Stimulated activated naive CD4-positive, alpha-beta T cell treated with Interleukin-2 at 50 U/mL for 16 hours (primary cell): ENCODE measurements at regions not wholly inside any gene's neighbourhood (a gene's known extent, or its start where the extent isn't known, plus 50 kb on each side); places are given as distances from the start of the nearest gene placed in this dataset.
"Not testable (repeated sequence)": the region's sequence is repeated elsewhere in the genome, so short reads cannot be mapped to it uniquely, and the experiment has no call there.

Experiments
- DNase-seq: peaks from one replicate; lab custom pipeline; 2025; lab: John Stamatoyannopoulos, UW

DNA sequence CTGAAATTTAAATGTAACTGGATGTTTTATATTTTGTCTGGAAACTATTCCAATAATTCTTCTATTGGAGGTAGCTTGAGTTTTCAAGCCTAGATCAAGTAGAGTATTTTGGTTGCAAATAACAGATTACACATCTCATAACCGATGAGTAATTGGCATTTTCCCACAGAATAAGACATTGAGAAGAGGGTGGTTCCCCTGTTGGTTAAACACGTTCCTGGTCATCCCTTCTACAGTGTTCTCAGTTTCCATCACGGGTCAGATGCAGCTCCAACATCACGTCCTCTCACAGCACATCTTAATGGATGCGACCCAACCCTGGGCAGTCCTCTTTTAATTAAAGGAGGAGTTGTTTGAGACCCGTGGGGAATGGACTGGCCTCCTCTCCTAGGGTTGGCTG lies 149.0 kb upstream of the ZNF516 start:
- DNase-seq = no peak

DNA sequence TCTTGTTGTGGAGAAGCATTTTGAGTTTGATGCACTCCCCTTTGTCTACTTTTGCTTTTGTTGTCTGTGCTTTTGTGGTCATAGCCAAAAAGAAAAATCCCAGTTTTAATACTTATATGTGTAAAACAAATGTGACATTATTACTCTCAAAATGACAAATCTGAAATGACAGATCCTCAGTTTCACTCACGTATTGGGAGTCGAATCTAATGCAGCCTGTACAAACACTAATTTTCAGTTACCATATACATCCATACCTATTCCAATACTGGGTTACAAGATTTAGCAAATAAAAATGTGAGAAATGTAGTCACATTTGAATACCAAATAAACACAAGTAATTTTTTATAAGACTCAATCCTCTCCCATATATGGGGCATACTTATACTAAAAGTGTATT lies 148.2 kb upstream of the ZNF516 start:
- DNase-seq = no peak

DNA sequence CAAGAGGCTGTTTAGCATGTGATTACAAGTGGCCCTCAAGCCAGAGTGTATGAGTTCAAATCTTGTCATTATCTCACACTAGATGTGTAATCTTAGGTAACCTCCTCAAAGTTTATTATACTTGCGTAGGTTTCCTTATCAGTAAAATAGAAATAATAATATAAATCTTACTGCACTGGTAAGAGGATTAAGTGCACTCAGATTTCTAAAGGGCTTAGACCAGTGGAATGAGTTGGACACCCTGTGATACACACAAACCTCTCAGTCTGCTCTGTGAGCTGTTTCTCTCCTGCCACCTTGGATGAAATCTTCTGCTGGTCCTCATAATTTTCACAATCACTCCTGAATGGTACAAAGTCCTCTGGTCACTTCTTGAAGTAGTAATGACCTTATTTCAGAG lies 145.4 kb upstream of the ZNF516 start:
- DNase-seq = no peak

DNA sequence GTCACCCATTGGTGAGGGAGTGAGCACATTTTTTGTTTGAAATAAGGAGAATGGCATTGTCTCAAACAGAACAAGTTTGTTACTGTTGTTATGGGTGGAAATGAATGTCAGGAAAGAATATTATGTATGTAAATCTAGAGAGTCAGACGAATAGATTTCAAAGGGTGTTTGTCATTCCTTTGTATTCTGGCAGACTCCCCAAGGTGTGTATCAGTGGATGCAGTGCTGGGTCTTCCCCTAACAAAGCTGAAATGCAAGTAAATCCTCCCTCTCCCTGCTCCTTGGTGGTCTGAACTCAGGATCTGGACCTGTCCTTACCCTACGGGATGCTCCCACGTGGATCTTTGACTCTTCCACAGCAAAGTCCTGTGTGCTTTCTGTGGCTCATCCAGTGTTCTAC lies 139.5 kb upstream of the ZNF516 start:
- DNase-seq = no peak

DNA sequence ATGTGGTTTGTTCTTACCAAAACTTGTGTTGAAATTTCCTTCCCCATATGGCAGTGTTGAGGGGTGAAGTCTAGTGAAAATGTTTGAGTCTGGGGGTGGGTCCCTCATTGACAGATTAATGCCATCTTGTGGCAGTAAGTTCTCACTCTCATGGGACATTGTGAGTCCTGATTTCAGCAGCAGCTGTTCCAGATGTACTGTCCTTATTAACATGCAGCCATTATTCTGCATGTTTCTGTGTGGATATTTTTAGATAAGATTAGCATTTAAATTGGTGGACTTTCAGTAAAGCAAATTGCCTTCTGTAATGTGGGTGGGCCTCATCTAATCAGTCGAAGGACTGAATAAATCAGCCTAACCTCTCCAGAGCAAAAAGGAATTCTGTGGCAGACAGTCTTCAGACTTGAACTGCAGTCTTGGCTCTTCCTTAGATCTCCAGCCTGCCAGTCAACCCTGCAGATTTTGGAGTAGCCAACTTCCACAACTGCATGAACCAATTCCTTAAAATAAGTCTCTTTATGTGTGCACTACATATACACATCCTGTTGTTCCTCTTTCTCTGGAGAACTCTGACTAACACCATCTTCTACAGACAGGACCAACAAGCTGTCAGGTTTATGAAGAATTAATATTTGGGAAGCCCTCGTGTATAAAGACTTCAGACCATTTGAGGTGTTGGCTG lies 138.7 kb upstream of the ZNF516 start:
- DNase-seq = no peak

DNA sequence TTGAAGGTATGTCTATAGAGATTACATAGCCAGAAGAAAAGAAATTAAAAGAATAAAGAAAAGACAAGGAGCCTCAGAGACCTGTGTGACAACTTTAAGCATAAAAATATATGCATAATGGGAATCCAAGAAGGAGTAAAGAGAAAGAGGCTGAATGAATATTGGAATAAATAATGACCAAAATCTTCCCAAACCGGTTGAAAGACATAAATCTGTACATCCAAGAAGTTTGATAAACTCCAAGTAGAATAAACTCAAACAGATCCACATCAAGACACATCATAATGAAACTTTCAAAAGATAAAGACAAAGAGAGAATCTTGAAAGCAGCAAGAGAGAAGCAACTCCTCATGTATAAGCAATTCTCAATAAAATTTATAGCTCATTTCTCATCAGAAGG lies 132.4 kb upstream of the ZNF516 start:
- DNase-seq = no peak

DNA sequence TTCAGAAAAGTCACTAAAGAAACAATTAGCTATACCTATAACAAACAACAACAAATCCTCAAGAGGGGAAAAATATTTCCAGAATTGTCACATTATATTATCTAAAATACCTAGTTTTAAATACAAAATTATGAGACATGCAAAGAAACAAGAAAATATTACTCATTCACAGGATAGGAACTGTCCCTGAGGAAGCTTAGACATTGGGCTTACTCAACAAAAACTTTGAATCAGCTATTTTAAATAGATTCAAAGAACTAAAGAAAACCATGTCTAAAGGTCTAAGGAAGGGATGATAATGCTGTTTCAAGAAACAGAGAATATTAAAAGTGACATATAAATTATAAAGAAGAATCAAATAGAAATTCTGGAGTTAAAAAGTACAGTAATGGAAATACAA lies 131.9 kb upstream of the ZNF516 start:
- DNase-seq = no peak

DNA sequence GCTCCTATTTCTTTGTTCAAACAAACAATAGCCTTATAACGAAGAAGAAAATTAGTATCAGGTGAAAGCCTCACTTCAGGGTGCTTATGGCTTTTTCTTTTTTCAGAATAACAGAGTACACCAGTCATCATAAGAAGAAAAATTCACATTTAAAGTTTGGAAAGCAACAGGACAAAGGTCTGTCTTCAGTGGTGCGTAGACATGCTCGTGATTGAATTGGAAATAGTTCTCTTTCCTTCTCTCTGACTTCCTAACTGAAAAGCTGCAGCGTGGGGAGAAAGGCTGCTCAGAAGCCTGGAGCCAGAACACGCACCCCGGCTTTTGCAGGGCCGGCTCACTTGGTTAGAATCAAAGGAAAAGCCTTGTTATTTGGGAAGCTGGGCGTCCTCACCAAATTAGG lies 127.6 kb upstream of the ZNF516 start:
- no peak for DNase-seq

DNA sequence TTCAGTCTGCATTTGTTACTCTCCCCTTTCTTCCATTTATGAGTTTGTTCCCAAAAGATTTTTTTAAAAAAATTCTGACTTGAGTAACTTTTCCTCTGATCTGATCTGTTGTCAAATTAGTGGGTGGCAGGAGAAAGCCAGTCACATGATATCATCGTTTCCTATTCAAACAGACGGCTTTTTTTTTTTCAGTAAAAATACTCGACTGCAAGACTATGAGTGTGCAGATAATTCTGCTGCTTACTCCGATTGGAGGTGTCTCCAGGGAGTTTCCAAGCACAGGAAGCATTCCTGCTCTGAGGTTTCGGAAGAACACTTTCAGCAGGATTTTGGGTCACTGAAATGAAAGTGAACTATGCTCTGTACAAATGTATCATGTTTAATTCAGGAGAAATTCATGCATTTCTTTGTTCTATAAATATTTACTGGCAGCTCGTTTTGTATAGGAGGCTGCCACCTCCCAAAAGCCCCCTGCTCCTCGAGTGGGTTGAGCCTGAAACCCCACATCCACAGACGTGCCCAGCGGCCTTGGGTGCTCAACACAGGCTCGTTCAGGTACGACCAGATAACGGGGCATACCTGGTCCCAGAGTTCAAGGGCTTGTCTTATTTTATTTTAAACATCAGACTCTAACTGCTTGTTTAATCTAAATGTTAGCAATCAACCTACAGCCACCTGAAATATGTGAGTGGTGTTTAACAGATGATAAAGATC lies 126.9 kb upstream of the ZNF516 start:
- DNase-seq = no peak

DNA sequence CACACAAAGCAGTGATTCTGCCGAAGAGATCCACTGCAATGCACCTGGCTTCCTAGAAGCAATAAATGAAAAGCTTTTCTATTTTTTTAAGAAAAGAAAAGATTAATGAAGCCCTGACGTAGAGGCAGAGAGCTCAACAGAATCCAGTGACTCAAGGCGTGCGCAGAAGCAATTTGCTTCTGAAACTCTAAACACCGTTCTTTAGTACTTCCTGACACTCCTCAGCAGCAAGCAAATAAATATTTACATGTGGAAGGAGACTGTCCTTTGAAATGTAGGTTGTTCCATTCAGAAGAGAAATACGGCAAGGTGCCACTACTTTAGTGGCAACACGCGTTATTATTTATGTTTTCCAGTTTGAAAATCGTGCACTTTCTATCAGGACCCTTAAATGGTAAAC lies 126.2 kb upstream of the ZNF516 start:
- no peak for DNase-seq

DNA sequence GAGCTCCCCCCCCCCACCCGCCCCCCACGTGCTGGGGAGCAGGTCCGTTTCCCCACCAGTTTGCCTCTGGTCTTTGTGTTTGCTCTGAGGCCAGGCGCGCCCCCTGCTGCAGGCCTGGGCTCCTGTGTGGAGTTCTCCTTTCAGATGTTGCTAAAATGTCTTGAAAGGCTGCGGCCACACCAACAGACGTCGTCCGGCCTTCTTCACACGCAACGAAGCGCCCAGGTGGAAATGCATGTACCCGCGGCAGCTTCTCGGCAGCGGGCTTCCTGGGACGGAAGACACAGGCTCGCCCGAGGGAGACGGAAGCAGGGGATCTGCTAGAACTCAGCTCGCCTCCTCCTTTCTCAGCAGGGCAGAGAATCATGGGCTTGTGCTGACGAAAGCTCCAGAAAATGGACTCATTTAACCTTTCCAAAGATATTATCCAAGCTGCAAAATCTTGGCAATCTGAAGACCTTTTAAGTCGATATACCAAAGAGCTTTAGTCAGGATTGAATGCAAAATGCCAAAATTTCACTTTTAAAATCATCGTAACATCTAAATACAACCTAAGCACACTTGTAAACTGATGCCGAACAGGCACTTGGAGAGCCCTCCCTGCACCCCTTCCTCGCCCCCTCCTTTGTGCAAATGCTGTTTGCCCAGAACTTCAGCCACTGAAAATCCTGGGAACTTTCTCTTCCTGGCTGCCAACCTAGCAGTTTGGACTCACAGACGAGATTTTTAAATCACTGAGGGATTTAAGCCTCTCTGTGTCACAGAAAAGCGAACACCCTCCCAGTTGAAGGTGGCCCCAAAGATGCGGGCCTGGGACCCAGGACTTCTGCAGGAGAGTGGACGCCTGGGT lies 125.5 kb upstream of the ZNF516 start:
- DNase-seq = no peak

DNA sequence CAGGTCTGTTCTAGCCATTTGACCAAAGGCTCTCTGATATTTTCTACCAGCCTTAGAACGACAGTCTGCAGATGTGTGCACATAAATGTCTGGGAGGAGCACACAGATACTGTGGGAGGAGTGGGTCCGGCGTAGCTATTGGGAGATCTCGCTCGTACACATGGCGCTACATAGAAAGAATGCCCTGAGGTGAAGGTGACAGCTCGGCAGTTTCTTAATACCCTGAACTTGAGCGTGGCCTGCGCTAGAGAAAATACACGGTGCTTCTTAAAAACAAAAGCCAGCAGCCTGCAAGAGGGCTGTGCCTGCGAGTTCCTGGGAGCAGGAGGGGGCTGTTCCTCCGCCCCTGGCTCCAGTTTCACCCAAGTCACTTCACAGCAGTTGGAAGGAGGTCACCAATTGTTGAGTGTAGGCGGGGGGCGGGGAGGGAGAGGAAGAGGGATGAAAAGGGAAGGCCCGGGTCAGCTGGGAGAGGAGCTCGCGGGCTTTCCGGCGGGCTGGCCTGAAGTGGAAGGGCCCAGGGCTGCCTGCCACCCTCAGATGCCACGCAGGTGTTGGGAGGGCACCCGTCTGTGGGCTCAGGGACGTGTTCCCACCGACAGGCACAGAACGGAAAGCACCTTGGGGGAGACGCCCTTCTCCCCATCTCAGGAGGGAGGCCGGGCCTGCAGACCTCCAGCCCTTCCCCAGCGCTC lies 124.7 kb upstream of the ZNF516 start:
- DNase-seq = no peak

DNA sequence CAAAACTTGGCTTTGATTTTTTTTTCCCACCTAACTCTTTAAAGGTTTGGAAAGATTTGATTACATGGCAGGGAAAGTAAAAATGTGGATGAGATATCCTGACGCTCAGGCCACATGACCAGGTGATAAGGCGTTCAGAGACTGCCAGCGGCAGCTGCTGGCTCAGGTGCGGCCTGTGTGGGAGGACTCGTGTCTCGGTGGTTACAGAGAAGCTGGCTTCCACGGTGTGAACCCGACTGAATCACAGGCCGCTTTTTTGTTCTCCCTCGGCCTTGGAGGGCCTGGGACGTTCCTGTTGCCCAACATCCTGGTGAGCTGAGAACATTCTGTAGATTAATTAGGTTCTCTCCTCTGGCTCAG lies 124.2 kb upstream of the ZNF516 start:
- DNase-seq = no peak

DNA sequence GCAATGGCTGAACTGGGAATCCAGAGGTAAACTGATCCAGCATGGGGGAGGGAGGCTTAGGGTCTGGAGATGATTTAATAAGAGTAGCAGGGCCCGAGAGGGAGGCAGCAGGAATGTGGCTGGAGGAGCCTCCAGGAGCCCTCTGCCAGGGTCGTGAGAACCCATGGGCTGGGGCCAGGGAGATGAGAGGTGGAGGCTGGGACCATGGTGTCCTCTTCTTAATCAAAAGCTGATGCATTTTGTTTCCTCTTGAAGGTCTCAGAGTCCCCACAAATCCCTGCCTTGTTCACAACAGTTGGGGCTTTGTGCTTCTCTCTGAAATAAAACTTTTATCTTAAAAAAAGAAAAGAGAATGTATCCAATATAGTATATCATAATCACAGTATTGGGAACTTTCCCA lies 123.7 kb upstream of the ZNF516 start:
- DNase-seq = no peak

DNA sequence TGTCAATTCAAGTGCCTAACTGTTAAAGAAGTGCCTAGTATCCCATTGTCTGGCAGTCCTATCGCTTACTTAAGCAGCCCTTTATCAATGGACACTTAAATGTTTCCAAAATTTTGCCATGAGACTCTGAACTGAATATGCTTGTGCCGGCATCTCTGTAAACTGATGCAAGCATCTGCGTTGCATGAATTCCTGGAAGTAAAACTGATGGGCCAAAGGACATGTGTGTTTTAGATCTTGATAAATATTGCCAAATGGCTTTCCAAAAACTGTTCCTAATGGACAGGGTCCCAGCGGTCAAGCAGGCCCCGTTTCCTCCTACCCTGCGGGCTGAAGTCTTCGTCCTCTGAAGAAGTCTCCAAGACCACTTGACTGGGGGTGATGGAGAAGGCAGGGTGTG lies 121.3 kb upstream of the ZNF516 start:
- no peak for DNase-seq

DNA sequence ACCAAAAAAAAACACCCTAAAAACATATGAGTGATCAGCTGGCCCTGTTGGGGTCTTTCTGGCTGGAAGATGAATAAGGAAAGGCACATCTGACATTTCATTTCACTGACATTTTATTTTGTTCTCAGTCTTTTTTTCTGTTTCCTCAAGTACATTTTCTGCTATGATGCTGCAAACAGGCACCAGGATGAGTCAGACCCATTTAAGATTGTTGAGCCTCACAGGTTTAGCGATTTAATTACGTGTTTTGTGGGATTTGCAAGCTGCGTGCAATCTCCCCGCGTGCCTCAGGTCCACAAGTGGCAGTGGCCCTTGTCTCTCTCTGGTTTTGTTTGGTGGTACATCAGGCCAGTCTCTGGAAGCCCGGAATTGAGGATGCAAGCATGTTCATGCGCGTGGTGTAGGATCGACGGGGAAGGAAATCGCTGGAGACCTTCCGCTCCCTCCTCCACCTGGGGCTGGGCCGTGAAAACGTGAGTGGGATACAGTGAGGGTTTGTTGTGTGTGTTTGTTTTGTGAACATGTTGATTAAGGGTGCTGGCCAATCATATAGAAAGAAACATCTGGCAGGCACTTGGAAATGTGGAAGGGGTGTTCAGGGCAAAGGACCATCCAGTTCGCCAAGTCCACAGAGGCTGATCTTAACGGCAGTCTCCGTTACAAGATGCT lies 120.2 kb upstream of the ZNF516 start:
- DNase-seq = no peak

DNA sequence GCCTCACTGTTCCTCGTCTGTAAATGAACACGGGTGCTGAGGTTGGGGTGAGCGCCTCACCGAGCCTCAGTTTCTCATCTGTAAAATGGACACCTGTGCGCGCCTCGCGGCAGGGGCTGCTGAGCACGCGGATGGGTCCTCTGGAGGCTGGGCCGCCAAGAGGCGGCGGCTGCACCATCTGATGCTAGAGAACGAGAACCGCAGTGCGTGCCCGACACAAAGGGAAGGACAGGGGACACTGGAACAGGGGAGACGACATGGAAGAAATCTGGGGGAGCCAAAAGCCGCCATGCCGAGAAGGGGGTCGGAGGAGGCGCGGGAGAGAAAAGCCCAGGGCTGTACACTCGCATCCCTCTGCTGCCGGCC lies 118.7 kb upstream of the ZNF516 start:
- no peak for DNase-seq

DNA sequence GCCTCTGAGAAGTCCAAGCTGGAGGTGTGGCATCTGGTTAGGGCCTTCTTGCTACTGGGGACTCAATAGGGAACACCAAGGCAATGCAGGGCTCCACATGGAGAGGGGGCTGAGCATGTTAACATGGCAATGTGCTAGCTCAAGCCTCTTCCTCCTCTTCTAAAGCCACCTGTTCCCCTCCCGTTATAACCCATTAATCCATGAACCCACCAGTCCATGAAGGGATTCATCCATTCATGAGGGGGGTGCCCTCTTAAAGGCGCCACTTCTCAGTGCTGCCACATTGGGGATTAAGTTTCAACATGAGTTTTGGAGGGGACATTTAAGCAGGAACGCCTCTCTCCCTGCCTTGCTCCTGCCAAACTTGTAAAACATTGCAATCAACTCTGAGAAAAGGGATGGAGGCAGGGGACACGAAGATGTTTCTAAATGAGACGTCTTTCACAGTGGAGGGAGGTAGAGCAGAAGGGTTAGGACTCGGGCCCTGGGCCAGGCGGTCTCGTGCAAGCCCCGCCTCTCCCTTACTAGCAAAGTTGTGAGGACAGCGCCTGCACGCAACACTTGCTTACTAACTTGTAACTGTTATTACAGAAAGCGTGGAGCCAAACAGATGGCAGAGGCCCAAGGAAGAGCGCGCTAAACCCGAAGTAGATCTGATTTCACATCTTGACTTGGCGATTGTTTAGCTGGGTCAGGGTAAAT lies 118.2 kb upstream of the ZNF516 start:
- no peak for DNase-seq

DNA sequence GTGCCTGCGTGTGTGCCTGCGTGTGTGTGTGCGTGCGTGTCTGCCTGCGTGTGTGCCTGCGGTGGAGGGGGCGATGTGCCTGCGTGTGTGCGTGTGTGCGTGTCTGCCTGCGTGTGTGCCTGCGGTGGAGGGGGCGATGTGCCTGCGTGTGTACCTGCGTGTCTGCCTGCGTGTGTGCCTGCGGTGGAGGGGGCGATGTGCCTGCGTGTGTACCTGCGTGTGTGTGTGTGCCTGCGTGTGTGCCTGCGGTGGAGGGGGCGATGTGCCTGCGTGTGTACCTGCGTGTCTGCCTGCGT lies 116.7 kb upstream of the ZNF516 start:
- not testable (repeated sequence) for DNase-seq

DNA sequence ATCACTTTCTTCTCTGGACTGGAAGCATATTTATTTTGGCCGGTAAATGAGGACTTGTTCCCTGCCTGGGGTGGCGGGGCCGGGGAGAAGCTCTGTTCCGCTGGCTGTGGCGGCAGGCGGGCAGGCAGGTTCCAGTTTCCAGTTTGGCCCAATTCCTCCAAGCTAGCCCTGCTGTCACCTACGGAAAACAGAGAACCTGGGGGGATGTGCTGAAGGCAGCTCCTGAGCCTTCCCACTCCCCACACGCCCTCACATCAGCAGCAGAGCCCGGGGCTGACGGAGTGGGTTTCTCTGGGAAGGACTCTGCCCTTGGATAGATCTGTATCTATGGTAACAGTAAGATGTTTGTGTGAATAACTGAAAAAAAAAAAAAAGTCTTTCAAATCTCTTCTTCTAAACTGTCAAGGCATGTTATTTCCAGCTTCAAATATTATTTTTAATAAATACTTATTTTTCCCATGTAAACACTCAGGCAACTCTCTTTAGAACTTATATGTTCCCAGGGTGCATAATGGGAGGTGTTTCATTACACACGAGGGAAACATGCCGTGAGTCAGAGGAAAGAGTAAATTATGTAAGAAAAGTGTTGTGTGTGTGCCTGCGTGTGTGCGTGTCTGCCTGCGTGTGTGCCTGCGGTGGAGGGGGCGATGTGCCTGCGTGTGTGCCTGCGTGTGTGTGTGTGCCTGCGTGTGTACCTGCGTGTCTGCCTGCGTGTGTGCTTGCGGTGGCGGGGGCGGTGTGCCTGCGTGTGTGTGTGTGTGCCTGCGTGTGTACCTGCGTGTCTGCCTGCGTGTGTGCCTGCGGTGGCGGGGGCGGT lies 116.1 kb upstream of the ZNF516 start:
- no peak for DNase-seq

DNA sequence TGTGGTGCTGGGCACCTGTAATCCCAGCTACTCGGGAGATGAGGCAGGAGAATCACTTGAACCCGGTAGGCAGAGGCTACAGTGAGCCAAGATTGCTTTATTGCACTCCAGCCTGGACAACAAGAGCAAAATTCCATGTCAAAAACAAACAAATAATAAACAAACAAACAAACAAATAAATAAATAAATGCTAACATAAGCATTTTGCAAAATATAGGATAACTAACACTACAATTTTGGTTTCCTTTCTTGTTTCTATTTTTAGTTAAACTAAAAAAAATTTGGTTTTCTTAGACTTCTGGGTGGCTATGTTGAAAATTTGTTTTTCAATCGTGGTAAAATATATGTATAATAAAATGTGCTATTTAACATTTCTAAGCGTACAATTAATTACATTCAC lies 115.0 kb upstream of the ZNF516 start:
- DNase-seq = no peak
